Hippocampal formation (tissue), 2 donors: ENCODE measurements at regions not wholly inside any gene's neighbourhood (a gene's known extent, or its start where the extent isn't known, plus 50 kb on each side); places are given as distances from the start of the nearest gene placed in this dataset.
"Not testable (repeated sequence)": the region's sequence is repeated elsewhere in the genome, so short reads cannot be mapped to it uniquely, and the experiment has no call there.

Source experiments
- DNase-seq, 2 donors: peaks; one replicate each; lab custom pipeline; 2025; lab: John Stamatoyannopoulos, UW

GRCh38 chr3:182626484-182627467 lies 166.5 kb upstream of the ATP11B start:
- DNase-seq = no peak

- DNase-seq = no peak
Observed at GRCh38 chr3:182628531-182628930, 164.8 kb upstream of the ATP11B start.

GRCh38 chr3:182629521-182629920 lies 163.8 kb upstream of the ATP11B start:
- no peak for DNase-seq

GRCh38 chr3:182631183-182632076 lies 161.9 kb upstream of the ATP11B start:
- DNase-seq = no peak

- DNase-seq = no peak
Observed at GRCh38 chr3:182632077-182632393, 161.3 kb upstream of the ATP11B start.

GRCh38 chr3:182633186-182633585 lies 160.1 kb upstream of the ATP11B start:
- no peak for DNase-seq

GRCh38 chr3:182636646-182637045 lies 156.7 kb upstream of the ATP11B start:
- DNase-seq = no peak

- no peak for DNase-seq
Observed at GRCh38 chr3:182637350-182638110, 155.8 kb upstream of the ATP11B start.

GRCh38 chr3:182644013-182644412 lies 149.3 kb upstream of the ATP11B start:
- no peak for DNase-seq

GRCh38 chr3:182644790-182645433 lies 148.4 kb upstream of the ATP11B start:
- DNase-seq = no peak

- no peak for DNase-seq
Observed at GRCh38 chr3:182650568-182651128, 142.7 kb upstream of the ATP11B start.

GRCh38 chr3:182651461-182651860 lies 141.8 kb upstream of the ATP11B start:
- DNase-seq = no peak

GRCh38 chr3:182653065-182653464 lies 140.2 kb upstream of the ATP11B start:
- DNase-seq = not testable (repeated sequence)

GRCh38 chr3:182668541-182668940 lies 124.8 kb upstream of the ATP11B start:
- DNase-seq = no peak

GRCh38 chr3:182668974-182669373 lies 124.3 kb upstream of the ATP11B start:
- no peak for DNase-seq

GRCh38 chr3:182671541-182671940 lies 121.8 kb upstream of the ATP11B start:
- DNase-seq = no peak

GRCh38 chr3:182671942-182672341 lies 121.4 kb upstream of the ATP11B start:
- peak; percentile 34 to 41 for DNase-seq

- no peak for DNase-seq
Observed at GRCh38 chr3:182673336-182673735, 120.0 kb upstream of the ATP11B start.

GRCh38 chr3:182682263-182683241 lies 110.8 kb upstream of the ATP11B start:
- DNase-seq = peak; percentile 38 to 58

GRCh38 chr3:182683453-182683852 lies 109.9 kb upstream of the ATP11B start:
- DNase-seq = peak; percentile 66 to 92
